Activated CD8-positive, alpha-beta memory T cell treated with anti-CD3 and anti-CD28 coated beads, Interleukin-2, amount 50 U/mL, for 24 hours (primary cell): ENCODE measurements at regions not wholly inside any gene's neighbourhood (a gene's known extent, or its start where the extent isn't known, plus 50 kb on each side); places are given as distances from the start of the nearest gene placed in this dataset.

Experiments used
- DNase-seq: peaks from one replicate; pipeline ENCODE4 v3.0.0-alpha.2; 2020; ENCODE audit errors: extremely low read depth

GRCh38 chr2:71812736-71813135 is 334.9 kb downstream of the CYP26B1 start:
- DNase-seq = no peak

GRCh38 chr2:71811726-71812125 is 335.9 kb downstream of the CYP26B1 start:
- DNase-seq = no peak

GRCh38 chr2:71811157-71811556 is 336.5 kb downstream of the CYP26B1 start:
- DNase-seq = no peak

- no peak for DNase-seq
Observed at GRCh38 chr2:71807581-71808451, 339.8 kb downstream of the CYP26B1 start.

GRCh38 chr2:71806432-71806831 is 341.2 kb downstream of the CYP26B1 start:
- no peak for DNase-seq

- DNase-seq = no peak
Observed at GRCh38 chr2:71804281-71804751, 343.3 kb downstream of the CYP26B1 start.

- no peak for DNase-seq
Observed at GRCh38 chr2:71803398-71803797, 344.3 kb downstream of the CYP26B1 start.

GRCh38 chr2:71802556-71802955 is 345.1 kb downstream of the CYP26B1 start:
- no peak for DNase-seq

GRCh38 chr2:71801969-71802368 is 345.7 kb downstream of the CYP26B1 start:
- DNase-seq = no peak

- no peak for DNase-seq
Observed at GRCh38 chr2:71801556-71801955, 346.1 kb downstream of the CYP26B1 start.

- no peak for DNase-seq
Observed at GRCh38 chr2:71800851-71801250, 346.8 kb downstream of the CYP26B1 start.

GRCh38 chr2:71800106-71800809 is 346.9 kb downstream of the DYSF start:
- DNase-seq = no peak

- no peak for DNase-seq
Observed at GRCh38 chr2:71799013-71799575, 345.7 kb downstream of the DYSF start.

- DNase-seq = no peak
Observed at GRCh38 chr2:71798266-71799012, 345.1 kb downstream of the DYSF start.

- DNase-seq = no peak
Observed at GRCh38 chr2:71797035-71797810, 343.9 kb downstream of the DYSF start.

GRCh38 chr2:71796174-71796593 is 342.8 kb downstream of the DYSF start:
- DNase-seq = no peak

GRCh38 chr2:71795486-71795885 is 342.1 kb downstream of the DYSF start:
- DNase-seq = no peak

GRCh38 chr2:71794611-71795010 is 341.2 kb downstream of the DYSF start:
- no peak for DNase-seq

GRCh38 chr2:71793926-71794325 is 340.6 kb downstream of the DYSF start:
- DNase-seq = no peak

- DNase-seq = no peak
Observed at GRCh38 chr2:71792926-71793761, 339.8 kb downstream of the DYSF start.
